Skin of body (tissue), 1 donor: ENCODE measurements at regions not wholly inside any gene's neighbourhood (a gene's known extent, or its start where the extent isn't known, plus 50 kb on each side); places are given as distances from the start of the nearest gene placed in this dataset.
"Not testable (repeated sequence)": the region's sequence is repeated elsewhere in the genome, so short reads cannot be mapped to it uniquely, and the experiment has no call there.

ENCODE experiments used
- DNase-seq: peaks from one replicate; lab custom pipeline; 2025; lab: John Stamatoyannopoulos, UW

GRCh38 chr1:194358208-194358581, 1171.8 kb upstream of the B3GALT2 start:
- DNase-seq: no peak

- DNase-seq: not testable (repeated sequence)
These were observed 1171.3 kb upstream of the B3GALT2 start for GRCh38 chr1:194357573-194358207.

- no peak for DNase-seq
These were observed 1169.2 kb upstream of the B3GALT2 start for GRCh38 chr1:194355488-194356106.

GRCh38 chr1:194353121-194353520, 1166.7 kb upstream of the B3GALT2 start:
- no peak for DNase-seq

GRCh38 chr1:194347200-194347599, 1160.8 kb upstream of the B3GALT2 start:
- DNase-seq: no peak

- DNase-seq: no peak
These were observed 1156.3 kb upstream of the B3GALT2 start for GRCh38 chr1:194342484-194343262.

- no peak for DNase-seq
These were observed 1155.2 kb upstream of the B3GALT2 start for GRCh38 chr1:194341587-194341986.

- DNase-seq: no peak
These were observed 1153.1 kb upstream of the B3GALT2 start for GRCh38 chr1:194339471-194339870.

GRCh38 chr1:194338241-194338948, 1152.0 kb upstream of the B3GALT2 start:
- no peak for DNase-seq

- DNase-seq: no peak
These were observed 1146.8 kb upstream of the B3GALT2 start for GRCh38 chr1:194333240-194333639.

GRCh38 chr1:194331758-194332157, 1145.3 kb upstream of the B3GALT2 start:
- DNase-seq: no peak

- no peak for DNase-seq
These were observed 1136.3 kb upstream of the B3GALT2 start for GRCh38 chr1:194322751-194323150.

- no peak for DNase-seq
These were observed 1132.4 kb upstream of the B3GALT2 start for GRCh38 chr1:194318790-194319280.

- no peak for DNase-seq
These were observed 1123.3 kb upstream of the B3GALT2 start for GRCh38 chr1:194309697-194310096.

GRCh38 chr1:194309269-194309668, 1122.9 kb upstream of the B3GALT2 start:
- DNase-seq: no peak

GRCh38 chr1:194300776-194301175, 1114.4 kb upstream of the B3GALT2 start:
- DNase-seq: no peak

GRCh38 chr1:194300340-194300739, 1113.9 kb upstream of the B3GALT2 start:
- DNase-seq: no peak

- DNase-seq: no peak
These were observed 1111.7 kb upstream of the B3GALT2 start for GRCh38 chr1:194298007-194298598.

- no peak for DNase-seq
These were observed 1110.7 kb upstream of the B3GALT2 start for GRCh38 chr1:194297094-194297493.

GRCh38 chr1:194296201-194296600, 1109.8 kb upstream of the B3GALT2 start:
- no peak for DNase-seq

GRCh38 chr1:194295685-194296084, 1109.3 kb upstream of the B3GALT2 start:
- no peak for DNase-seq
